Stimulated activated CD4-positive, alpha-beta T cell treated with anti-CD3 and anti-CD28 coated beads, Interleukin-1b, Interleukin-23, amount 100 ng/mL, for 48 hours (primary cell): ENCODE measurements at regions not wholly inside any gene's neighbourhood (a gene's known extent, or its start where the extent isn't known, plus 50 kb on each side); places are given as distances from the start of the nearest gene placed in this dataset.
"Not testable (repeated sequence)": the region's sequence is repeated elsewhere in the genome, so short reads cannot be mapped to it uniquely, and the experiment has no call there.

Experiments used
- DNase-seq: peaks from one replicate; pipeline ENCODE4 v3.0.0-alpha.2; 2020

DNA sequence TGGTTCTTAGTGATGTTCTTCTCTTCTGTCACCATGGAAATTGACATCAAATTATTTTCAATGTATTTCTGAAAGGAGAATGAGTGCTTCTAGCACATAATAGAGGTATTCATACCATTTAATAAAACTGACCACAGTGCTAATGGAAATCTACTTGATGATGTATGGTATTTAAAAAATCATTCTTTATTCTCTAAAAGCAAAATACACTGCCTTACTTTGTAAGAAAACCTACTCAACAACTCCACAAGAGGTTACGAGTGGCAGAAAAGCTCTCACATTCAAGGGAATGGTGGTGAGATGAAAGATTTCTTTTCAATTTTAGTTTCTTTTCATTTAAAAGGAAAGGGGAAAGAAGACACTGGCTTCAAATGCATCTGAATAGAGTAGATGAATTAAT is 382.3 kb upstream of the CHST9 start:
- DNase-seq: no peak

GRCh38 chr18:27564066-27564465 is 379.0 kb upstream of the CHST9 start:
- no peak for DNase-seq

DNA sequence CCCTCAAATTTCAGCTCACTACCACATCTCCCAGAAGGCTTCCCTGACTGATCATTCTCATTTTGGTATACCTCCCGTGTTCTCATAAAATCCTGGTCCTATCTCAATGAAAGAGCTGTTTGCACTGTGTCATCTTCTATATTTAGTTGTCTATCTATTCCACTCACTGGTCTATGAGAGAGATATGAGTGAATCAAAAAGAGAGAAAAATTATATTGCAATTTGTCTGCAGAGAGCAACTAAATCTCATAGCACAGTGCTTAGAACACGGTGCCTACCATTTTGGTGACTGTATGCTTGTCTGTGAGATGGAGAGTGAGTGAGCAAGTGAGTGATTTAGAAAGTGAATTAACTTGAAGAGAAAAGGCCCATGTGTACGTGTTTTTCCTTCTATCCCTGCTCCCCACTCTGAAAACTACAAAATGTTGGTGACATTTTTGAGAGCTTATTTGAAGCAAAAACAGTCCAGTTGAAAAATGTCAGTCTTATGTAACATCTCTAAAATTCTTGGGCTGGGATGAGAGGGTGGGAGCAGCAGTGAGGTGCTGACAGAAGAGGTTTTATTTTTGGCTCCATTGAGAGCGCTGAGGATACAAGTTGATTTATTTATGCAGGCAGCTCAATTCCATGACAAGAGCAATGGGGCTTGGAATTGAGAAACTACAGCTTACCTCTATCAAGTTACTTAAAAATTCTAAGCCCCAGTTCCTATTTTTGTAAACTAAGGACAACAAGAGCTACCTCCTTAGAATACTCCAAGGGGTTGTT is 373.5 kb upstream of the CHST9 start:
- DNase-seq: no peak

- no peak for DNase-seq
These were observed 371.6 kb upstream of the CHST9 start for GRCh38 chr18:27556741-27557140.

- no peak for DNase-seq
These were observed 364.4 kb upstream of the CHST9 start for GRCh38 chr18:27549335-27550039.

DNA sequence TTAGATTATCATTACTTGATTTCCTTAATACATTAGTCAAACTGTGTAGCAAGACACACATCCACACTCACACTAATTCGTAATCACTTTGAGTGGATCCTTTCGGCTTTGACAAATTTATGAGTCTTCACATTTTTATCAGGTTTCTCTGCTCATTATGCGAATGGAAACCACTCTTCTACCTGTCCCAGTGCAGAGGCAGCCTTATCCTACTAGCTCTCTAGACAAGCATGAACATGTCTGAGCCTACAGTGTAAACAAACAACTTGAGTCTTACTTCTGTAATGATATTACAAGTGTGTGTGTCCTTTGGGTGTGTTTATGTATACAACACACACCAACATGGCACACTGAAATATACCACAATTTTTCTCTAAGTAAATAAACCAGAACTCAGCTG is 361.9 kb upstream of the CHST9 start:
- no peak for DNase-seq

DNA sequence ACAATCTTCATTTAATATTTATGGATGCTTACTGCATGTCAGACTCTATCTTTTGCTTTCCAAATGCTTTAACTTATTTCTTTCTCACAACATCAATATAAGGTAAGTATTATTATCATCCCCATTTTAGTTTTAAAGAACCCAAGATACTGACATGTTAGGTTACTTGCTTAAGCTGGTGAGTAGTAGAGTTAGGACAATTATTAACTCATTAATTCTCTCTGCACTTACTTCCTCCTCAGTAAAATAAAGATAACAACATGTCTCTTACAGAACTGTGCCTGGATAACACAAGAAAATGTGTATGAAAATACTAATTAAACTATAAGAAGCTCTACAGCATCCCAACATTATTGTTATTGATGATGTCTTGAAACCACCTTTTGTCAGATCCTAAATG is 359.1 kb upstream of the CHST9 start:
- DNase-seq: no peak

DNA sequence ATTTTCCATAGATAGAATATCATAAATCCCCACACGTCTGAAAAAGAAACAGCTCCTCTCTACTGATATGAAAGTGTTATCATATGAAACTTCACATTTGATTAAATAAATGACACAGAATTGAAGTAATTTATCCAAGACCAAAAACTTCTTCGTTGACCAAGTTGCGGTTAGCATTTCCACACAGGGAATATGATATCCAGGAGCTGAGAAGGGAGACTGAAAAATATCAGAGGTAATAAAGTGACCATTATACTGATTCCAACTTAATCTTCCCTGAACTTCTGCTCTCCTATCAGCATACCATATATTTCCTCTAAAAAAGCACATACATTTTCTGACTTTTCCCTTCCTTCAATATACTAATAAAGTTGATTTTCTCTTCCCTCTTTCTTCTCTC is 356.2 kb upstream of the CHST9 start:
- no peak for DNase-seq

GRCh38 chr18:27540111-27540510 is 355.0 kb upstream of the CHST9 start:
- DNase-seq: no peak

DNA sequence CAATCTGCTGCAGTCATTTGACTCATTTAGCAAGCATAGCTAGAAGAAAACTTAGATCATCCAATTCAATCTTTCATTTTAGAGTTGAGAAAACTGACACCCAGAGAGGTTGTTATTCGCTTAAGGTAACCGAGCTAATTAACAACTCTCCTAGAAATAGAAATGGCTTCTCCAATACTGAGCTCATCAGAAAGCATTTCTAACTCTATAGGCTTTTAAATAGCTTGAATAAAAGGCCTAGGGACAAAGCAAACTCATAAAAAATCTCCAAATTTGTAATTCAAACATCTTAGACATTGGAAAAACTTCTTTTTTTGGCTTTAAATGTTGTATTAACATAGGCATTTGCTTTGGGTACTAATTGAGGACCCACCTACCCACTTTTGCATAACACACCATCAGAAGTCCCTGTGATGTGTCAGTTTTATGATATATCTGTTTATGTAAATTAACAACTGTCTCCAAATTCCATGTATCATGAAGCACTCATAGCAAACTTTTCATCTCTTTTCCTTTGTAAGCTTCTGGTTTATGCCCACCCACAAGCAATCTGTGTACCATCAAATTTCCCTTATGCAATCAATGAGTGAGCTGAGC is 343.9 kb upstream of the CHST9 start:
- DNase-seq: no peak

DNA sequence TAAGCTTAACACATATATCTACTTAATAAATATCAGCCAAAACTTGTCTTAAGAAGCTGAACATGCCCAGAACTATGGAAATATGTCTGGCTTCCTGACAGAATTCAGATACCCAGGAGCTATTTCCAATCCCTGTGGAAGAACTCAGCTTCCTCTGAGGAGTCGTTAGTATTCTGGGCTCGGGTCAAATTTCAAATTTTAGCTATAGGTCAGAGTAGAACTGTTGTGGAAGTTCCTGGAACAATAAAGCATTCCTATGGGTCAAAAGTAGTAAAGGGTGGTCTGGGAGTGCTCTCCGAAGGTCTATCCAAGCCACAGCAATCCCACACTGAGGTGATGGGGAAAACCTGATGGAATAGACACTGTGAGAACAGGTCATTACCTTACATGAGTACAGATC is 342.7 kb upstream of the CHST9 start:
- DNase-seq: no peak

- DNase-seq: no peak
These were observed 335.3 kb upstream of the CHST9 start for GRCh38 chr18:27520401-27520800.

- DNase-seq: not testable (repeated sequence)
These were observed 325.0 kb upstream of the CHST9 start for GRCh38 chr18:27510036-27510633.

DNA sequence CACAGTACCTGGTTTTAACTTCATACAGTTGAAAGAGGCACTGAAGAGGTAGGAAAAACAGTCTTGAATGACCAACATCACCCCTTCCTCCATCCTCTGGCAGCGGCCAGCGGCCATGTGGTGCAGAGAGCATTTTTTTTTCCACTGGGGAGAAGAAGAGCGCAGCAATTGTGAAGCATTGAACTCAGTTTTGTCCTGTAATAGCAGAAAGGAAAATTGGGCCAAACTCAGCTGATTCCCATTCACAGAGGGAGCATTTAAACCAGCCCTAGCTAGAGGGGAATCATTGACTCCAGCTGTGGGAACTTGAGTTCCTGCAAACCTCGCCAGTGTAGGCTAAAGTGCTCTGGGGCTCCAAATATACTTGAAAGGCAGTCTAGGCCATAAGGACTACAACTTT is 316.6 kb upstream of the CHST9 start:
- DNase-seq: no peak

DNA sequence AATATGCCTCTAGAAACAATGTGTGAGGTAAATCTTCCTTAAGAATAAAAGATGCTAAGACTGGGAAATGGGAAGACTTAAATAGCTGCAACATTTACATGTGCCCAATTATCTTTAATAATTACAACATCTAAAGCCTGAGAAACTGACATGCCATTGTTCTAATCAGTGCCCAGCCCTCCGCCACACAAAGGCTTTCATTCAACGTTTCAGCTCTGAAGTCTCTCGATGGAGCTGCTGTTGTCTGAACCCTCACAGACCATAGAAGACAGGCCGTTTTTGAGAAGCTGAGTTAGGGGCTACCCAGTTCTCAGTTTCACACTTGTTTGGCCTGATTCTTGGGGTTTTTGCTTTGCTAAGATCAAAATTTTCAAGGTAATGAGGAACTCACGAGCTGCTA is 315.4 kb upstream of the CHST9 start:
- no peak for DNase-seq

- no peak for DNase-seq
These were observed 312.1 kb upstream of the CHST9 start for GRCh38 chr18:27497246-27497645.

- no peak for DNase-seq
These were observed 308.1 kb upstream of the CHST9 start for GRCh38 chr18:27493182-27493581.

GRCh38 chr18:27491772-27492171 is 306.7 kb upstream of the CHST9 start:
- no peak for DNase-seq

GRCh38 chr18:27483276-27483675 is 298.2 kb upstream of the CHST9 start:
- no peak for DNase-seq

GRCh38 chr18:27478459-27478858 is 293.4 kb upstream of the CHST9 start:
- no peak for DNase-seq

GRCh38 chr18:27473318-27473717 is 288.2 kb upstream of the CHST9 start:
- no peak for DNase-seq

- DNase-seq: no peak
These were observed 282.0 kb upstream of the CHST9 start for GRCh38 chr18:27467073-27467472.

DNA sequence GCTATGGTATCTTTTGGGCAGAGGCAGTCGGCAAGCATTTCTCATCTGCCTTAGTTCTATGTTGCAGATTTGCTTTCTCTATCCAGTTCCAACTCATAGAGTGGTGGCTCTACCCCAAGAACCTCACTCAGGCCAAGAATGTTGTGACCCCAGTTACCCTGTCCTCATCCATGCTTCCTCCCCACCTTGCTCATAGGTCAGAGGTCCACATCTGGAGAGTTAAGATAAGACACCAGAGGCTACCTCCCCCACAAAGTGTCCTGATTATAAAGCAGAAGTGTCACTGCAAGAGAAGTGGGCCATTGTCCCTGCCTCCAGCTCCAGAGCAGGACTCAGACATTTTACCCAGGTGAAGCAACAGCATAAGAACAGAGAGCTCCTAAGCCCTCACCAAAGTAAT is 276.8 kb upstream of the CHST9 start:
- no peak for DNase-seq

DNA sequence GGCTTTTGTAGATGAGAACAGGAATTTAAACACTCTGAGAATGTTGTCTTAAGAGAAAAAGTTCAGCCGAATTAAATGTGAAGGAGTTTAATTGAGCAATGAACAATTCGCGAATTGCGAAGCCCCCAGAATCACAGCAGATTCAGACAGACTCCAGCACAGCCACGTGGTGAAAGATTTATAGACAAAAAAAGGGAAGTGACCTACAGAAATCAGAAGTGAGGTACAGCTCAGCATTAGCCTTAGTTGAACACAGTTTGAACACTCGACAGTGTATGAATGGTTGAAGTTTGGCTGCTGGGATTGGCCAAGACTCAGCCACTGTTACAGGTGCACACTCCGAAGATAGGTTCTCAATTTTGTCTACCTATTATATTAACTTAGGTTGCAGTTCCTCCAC is 264.0 kb upstream of the CHST9 start:
- DNase-seq: no peak
